WI38 (cell line): ENCODE measurements at regions not wholly inside any gene's neighbourhood (a gene's known extent, or its start where the extent isn't known, plus 50 kb on each side); places are given as distances from the start of the nearest gene placed in this dataset.

Source experiments
- H3K4me3 ChIP-seq: 2 replicates; pipeline ENCODE4 v1.5.1; 2011; ENCODE audit warnings: low read depth, mild to moderate bottlenecking, control low read depth, low read length
- TF ChIP-seq, protein P1 (sequence below): IDR thresholded peaks from 2 replicates; pipeline ENCODE4 v1.5.1; 2012; ENCODE audit warnings: low read depth, mild to moderate bottlenecking, control low read depth, low read length

DNA sequence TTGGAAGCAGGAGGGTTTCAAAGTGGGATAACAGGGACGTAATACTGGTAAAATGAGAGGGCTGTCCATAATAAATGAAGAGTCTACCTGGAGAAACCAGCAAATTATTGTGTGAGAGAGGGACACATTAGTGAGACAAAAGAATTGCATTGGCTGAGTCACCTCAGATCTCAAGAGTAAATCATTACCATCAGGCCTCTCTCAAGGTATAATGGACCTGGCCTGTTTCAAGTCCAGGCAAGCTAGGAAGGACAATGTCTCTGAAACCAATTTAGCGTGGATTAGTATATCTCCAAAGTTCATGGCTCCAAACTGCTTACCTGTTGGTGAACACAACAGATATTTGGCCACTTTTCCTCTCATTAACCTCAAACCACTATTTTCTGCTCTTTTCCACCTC lies 471.4 kb downstream of the CMPK2 start:
- no peak overlapping the region for H3K4me3 ChIP-seq
- TF ChIP-seq, protein P1, sequence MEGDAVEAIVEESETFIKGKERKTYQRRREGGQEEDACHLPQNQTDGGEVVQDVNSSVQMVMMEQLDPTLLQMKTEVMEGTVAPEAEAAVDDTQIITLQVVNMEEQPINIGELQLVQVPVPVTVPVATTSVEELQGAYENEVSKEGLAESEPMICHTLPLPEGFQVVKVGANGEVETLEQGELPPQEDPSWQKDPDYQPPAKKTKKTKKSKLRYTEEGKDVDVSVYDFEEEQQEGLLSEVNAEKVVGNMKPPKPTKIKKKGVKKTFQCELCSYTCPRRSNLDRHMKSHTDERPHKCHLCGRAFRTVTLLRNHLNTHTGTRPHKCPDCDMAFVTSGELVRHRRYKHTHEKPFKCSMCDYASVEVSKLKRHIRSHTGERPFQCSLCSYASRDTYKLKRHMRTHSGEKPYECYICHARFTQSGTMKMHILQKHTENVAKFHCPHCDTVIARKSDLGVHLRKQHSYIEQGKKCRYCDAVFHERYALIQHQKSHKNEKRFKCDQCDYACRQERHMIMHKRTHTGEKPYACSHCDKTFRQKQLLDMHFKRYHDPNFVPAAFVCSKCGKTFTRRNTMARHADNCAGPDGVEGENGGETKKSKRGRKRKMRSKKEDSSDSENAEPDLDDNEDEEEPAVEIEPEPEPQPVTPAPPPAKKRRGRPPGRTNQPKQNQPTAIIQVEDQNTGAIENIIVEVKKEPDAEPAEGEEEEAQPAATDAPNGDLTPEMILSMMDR = no peak

DNA sequence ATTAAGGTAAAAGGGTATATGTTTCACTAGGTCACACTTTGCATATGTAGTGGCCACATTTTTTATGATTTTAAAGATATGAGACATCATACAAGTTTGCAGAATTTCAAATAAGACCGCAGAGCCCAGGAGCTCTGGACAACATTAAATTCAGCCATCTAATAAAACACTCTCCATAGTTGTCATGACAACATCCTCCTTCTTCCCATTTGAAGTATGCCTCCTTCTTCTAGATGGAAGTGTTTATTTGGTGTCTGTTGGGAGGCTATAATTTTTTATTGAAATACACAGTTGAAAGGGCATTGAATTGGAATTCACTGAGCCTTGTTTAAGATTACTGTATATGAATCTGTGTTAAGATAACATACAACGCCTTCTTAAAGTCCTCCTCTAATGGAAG lies 467.3 kb downstream of the CMPK2 start:
- TF ChIP-seq, protein P1 = no peak
- H3K4me3 ChIP-seq = no peak overlapping the region

DNA sequence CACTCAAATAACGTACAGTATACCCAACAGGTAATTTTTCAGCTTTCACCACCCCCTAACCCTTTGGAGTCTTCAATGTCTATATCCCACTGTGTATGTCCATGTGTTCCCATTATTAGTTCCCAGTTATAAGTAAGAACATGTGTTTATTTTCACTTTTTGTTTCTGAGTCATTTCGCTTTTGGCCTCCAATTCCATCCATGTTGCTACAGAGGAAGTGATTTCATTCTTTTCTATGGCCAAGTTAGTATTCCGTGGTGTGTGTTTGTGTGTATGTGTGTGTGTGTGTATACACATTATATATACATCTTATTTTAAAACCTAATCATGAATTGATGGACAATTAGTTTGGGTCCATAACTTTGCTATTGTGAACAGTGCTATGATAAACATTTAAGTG lies 464.4 kb downstream of the CMPK2 start:
- no peak overlapping the region for H3K4me3 ChIP-seq
- TF ChIP-seq, protein P1 = no peak

DNA sequence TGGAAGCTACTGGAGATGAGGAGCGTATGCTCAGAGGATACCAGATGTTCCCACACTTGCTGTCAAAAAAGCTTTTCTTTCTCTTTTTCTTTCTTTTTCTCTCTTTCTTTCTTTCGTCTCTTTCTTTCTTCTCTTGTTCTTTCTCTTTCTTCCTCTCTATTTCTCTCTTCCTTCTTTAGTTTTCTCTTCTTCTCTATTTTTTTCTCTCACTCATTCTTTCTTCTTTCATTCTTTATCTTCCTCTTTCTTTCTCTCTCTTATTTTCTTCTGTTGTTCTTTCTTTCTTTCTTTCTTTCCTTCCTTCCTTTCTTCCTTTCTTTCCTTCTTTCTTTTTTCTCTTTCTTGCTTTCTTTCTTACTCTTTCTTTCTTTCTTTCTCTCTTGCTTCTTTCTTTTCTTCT lies 457.6 kb downstream of the CMPK2 start:
- TF ChIP-seq, protein P1 = no peak
- no peak overlapping the region for H3K4me3 ChIP-seq

DNA sequence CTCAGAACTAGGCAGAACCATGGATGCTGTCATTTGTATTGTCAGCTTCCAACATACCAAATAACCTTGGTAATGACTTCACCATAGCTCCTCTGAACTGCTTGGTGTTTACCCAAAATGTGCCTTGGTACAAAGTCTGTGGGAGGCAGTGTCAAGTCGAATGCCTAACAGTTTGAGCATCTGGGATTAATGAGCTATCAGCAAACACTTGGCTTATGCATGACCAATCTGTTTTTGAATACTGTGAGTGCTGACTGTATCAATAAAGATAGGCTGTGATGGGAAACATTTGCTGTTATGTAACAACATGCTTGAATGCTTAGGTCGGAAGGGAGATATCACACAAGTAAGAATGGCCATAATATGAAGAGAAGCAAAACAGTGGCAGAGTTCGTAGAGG lies 455.4 kb downstream of the CMPK2 start:
- no peak overlapping the region for H3K4me3 ChIP-seq
- TF ChIP-seq, protein P1 = no peak

DNA sequence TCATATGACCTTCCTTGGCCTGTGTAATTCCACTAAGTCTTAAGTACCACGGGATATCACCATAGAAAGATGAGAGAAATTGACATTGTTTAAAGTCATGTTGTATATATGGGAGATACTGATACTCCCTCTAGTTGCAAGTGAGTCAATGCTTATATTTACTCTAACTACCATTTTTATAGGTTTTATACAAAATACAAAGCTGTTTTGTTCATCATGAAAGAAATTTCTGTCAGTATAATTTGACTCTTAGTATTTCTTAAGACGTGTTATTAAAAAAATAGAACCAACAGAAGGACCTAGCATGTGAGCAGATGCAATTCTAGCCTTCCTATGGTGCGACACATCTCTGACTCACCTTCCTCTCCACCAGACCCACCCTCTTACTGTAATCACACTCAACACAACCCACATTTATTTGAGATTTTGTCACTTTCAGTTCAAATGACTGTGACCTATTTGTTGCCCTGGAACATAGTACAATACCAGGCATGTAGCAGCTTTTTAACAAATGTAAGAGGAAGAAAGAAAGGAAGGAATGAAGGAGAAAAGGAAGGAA lies 453.1 kb downstream of the CMPK2 start:
- TF ChIP-seq, protein P1 = no peak
- no peak overlapping the region for H3K4me3 ChIP-seq

DNA sequence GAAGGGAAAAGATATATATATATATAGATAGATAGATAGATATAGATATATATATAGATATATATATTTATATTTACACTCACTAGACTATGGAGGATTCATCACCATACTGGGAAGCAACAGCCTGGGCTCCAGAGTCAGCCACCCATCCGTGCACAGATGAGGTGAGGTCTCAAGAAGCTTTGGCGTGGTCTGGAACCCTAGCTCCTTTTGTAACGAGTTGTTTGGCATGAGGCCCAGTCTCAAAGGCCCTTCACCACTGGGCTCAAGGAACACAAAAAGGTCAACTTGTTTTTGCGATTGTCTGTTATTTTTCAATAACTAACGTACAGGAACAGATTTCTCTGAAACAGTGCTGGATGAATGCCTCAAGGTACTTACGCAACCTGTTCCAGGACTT lies 448.7 kb downstream of the CMPK2 start:
- H3K4me3 ChIP-seq = no peak overlapping the region
- TF ChIP-seq, protein P1 = no peak
